K562 (cell line): ENCODE measurements at regions not wholly inside any gene's neighbourhood (a gene's known extent, or its start where the extent isn't known, plus 50 kb on each side); places are given as distances from the start of the nearest gene placed in this dataset.

ENCODE experiments used
- ATAC-seq: fragments of 200-7000 bp; cut with Tn5 transposase; 3 replicates; pipeline ENCODE4 v1.9.1; 2020; ENCODE audit warnings: moderate library complexity
- BruUV-seq: library from RNA; stranded (reverse); fragments of 400-500 nt; replicated peaks from 2 replicates; lab custom pipeline; 2021; lab: Mats Ljungman, UMichigan
- CTCF ChIA-PET: fragments of 300-600 bp; formaldehyde crosslinking; extraction: SDS; loops from one replicate; lab custom pipeline; 2021; ENCODE audit warnings: low intra/inter-chr PET ratio; lab: Yijun Ruan, JAX
- POLR2A ChIA-PET: fragments of 300-600, 350-650 bp; sonication (Branson Sonifier 250); formaldehyde crosslinking; extraction: SDS; loops from one replicate; lab custom pipeline; 2021; ENCODE audit warnings: antibody characterized with exemption, inconsistent platforms; lab: Yijun Ruan, JAX
- DNase-seq, 4 experiments: peaks; one replicate each; pipeline versions ENCODE4 v3.0.0 to v3.0.0-alpha.2; 2011 to 2018; ENCODE audit warnings: low spot score in 3 of 4, mixed read lengths in 3 of 4; ENCODE audit errors: extremely low read depth in 1 of 4
- FAIRE-seq: peaks from 2 replicates; lab custom pipeline; 2011; peaks lifted over from hg19 to GRCh38; lab: Jason Lieb, UNC
- H2AFZ ChIP-seq: 2 replicates; pipeline ENCODE4 v1.6.0; 2011; ENCODE audit warnings: low read depth, low read length, control low read depth, inconsistent platforms
- H3K27ac ChIP-seq: fragments of 200-600 bp; 3 replicates; pipeline ENCODE4 v1.8.0; 2011; ENCODE audit warnings: low read depth, mild to moderate bottlenecking, control low read depth, inconsistent platforms, low read length, moderate library complexity, mixed read lengths; ENCODE audit errors: extremely low read depth
- H3K27me3 ChIP-seq, 2 experiments: fragments of 300-600 bp in 1 of 2; 2 replicates in 1 of 2; 3 replicates in 1 of 2; pipeline versions ENCODE4 v1.6.0 to v1.8.0; 2011; ENCODE audit warnings: inconsistent platforms in 2 of 2, low read length in 2 of 2, mild to moderate bottlenecking in 1 of 2, mixed read lengths in 1 of 2, moderate library complexity in 1 of 2; ENCODE audit not compliant: control insufficient read depth in 2 of 2, insufficient read depth in 2 of 2
- H3K36me3 ChIP-seq: fragments of 300-600 bp; 3 replicates; pipeline ENCODE4 v1.8.0; 2011; ENCODE audit warnings: mild to moderate bottlenecking, low read length, inconsistent platforms; ENCODE audit not compliant: control insufficient read depth, insufficient read depth
- H3K4me1 ChIP-seq, 2 experiments: fragments of 200-600 bp in 1 of 2; replicated peaks in 1 of 2; 2 replicates in 1 of 2; 3 replicates in 1 of 2; pipeline versions ENCODE4 v1.5.1 to v1.8.0; 2011; ENCODE audit warnings: inconsistent platforms in 2 of 2, low read length in 2 of 2, mild to moderate bottlenecking in 1 of 2, mixed read lengths in 1 of 2, moderate library complexity in 1 of 2; ENCODE audit not compliant: control insufficient read depth in 2 of 2, insufficient read depth in 2 of 2
- H3K4me2 ChIP-seq: 2 replicates; pipeline ENCODE4 v1.6.1; 2011; ENCODE audit warnings: low read length, control low read depth, inconsistent platforms, mixed read lengths; ENCODE audit not compliant: insufficient read depth
- H3K4me3 ChIP-seq: fragments of 200-600 bp; sonication (generic), shearing (Covaris generic); 2 replicates; pipeline ENCODE4 v1.5.1; 2016; ENCODE audit warnings: control low read depth, inconsistent platforms
- H3K79me2 ChIP-seq: fragments of 200-600 bp; 3 replicates; pipeline ENCODE4 v1.8.0; 2011; ENCODE audit warnings: low read length, inconsistent platforms; ENCODE audit not compliant: control insufficient read depth, insufficient read depth
- H3K9ac ChIP-seq, 2 experiments: 2 replicates each; pipeline versions ENCODE4 v1.6.0 to v1.6.1; 2011; ENCODE audit warnings: low read depth in 2 of 2, low read length in 2 of 2, control low read depth in 1 of 2, inconsistent platforms in 1 of 2, mild to moderate bottlenecking in 1 of 2, mixed read lengths in 1 of 2; ENCODE audit not compliant: insufficient read depth in 1 of 2
- H3K9me1 ChIP-seq: one replicate; pipeline ENCODE4 v1.6.0; 2011; ENCODE audit warnings: inconsistent platforms, mild to moderate bottlenecking, low read length, moderate library complexity; ENCODE audit not compliant: control insufficient read depth, insufficient read depth
- H3K9me3 ChIP-seq: replicated peaks from 2 replicates; pipeline ENCODE4 v1.5.1; 2011; ENCODE audit warnings: low read depth, low read length, inconsistent platforms; ENCODE audit not compliant: control insufficient read depth, insufficient read depth
- H4K20me1 ChIP-seq: replicated peaks from 2 replicates; pipeline ENCODE4 v1.6.1; 2011; ENCODE audit warnings: low read length, inconsistent platforms, mixed read lengths; ENCODE audit not compliant: control insufficient read depth, insufficient read depth
- CBX3 ChIP-seq, 2 experiments: IDR thresholded peaks; 1 replicate in 1 of 2; 2 replicates in 1 of 2; pipeline ENCODE4 v1.6.1; 2012; ENCODE audit warnings: inconsistent platforms in 2 of 2, low read length in 2 of 2, borderline replicate concordance in 1 of 2, control low read depth in 1 of 2
- FOXK2 ChIP-seq, 2 experiments: fragments of 450-650 bp; IDR thresholded peaks in 1 of 2; conservative IDR thresholded peaks in 1 of 2; 2 replicates each; pipeline ENCODE4 v1.6.1; 2016; ENCODE audit warnings: low read depth in 2 of 2, mild to moderate bottlenecking in 1 of 2
- NR2C1 ChIP-seq, 2 experiments: fragments of 450-650 bp; IDR thresholded peaks; 2 replicates each; pipeline ENCODE4 v1.6.1; 2017; ENCODE audit warnings: mild to moderate bottlenecking in 2 of 2, antibody characterized with exemption in 1 of 2, inconsistent platforms in 1 of 2, missing compliant biosample characterization in 1 of 2, missing genetic modification characterization in 1 of 2
- SP2 ChIP-seq: IDR thresholded peaks from 2 replicates; pipeline ENCODE4 v1.6.1; 2011; ENCODE audit warnings: mild to moderate bottlenecking, low read depth, low read length, moderate library complexity; ENCODE audit not compliant: poor library complexity, severe bottlenecking; ENCODE audit errors: extremely low read depth
- SRSF1 ChIP-seq: fragments of 200-400 bp; formaldehyde crosslinking; IDR thresholded peaks from 2 replicates; pipeline ENCODE4 v1.6.1; 2017; ENCODE audit warnings: mild to moderate bottlenecking, low read depth, low read length, moderate library complexity
- ZNF165 ChIP-seq: fragments of 250-450 bp; sonication (Bioruptor Pico); IDR thresholded peaks from 2 replicates; pipeline ENCODE4 v1.4.0; 2020; ENCODE audit warnings: borderline replicate concordance
- ZNF23 ChIP-seq: fragments of 250-450 bp; sonication (Bioruptor Pico); IDR thresholded peaks from 2 replicates; pipeline ENCODE4 v1.4.0; 2020; ENCODE audit warnings: mild to moderate bottlenecking
- ZNF592 ChIP-seq: fragments of 450-650 bp; IDR thresholded peaks from 2 replicates; pipeline ENCODE4 v1.6.1; 2017; ENCODE audit warnings: antibody characterized with exemption, mild to moderate bottlenecking
- WGBS: fragments of 100-300 bp; shearing (Covaris generic); methylation state at CpG from one replicate; pipeline ENCODE4 v1.1.6; 2016; ENCODE audit warnings: low coverage, mixed read lengths; ENCODE audit not compliant: insufficient coverage; ENCODE audit errors: missing lambda C conversion rate; 5-methylcytosine and 5-hydroxymethylcytosine counted together
- in situ Hi-C: fragments of 300-500 bp; cut with MboI; formaldehyde crosslinking; loops from 4 replicates; pipeline ENCODE4 v1.15.0; 2018; ENCODE audit warnings: inconsistent platforms, mixed read lengths
- intact Hi-C: fragments of 100-400 bp; cut with micrococcal nuclease; formaldehyde crosslinking; loops from 2 replicates; pipeline ENCODE4 v1.14.2; 2022

- TF ChIP-seq ZNF592 = no peak
- TF ChIP-seq SP2 = no peak
- no peak for TF ChIP-seq NR2C1 (IDR thresholded peaks at IDR 0.05)
- no peak for TF ChIP-seq NR2C1 (tag; IDR thresholded peaks at IDR 0.05)
- TF ChIP-seq CBX3 (IDR thresholded peaks at IDR 0.05; ENCODE audit: borderline replicate concordance in 1 of 2, low read length in 2 of 2) = no peak
These were observed 206.9 kb downstream of the MAP2K4 start (continued) for GRCh38 chr17:12227547-12227946.

- intact Hi-C loops (no loop called here), in situ Hi-C loops (no loop called here)
- no peak for ATAC-seq
- WGBS = 3% methylated on average over 4 of the region's 5 CpGs
- no TSS peak for BruUV-seq
- Histone ChIP-seq H3K9me1 (no peaks in the 10 kb centered on the region), H3K4me2 (no peak overlapping the region), H3K9ac (no peak overlapping the region), H3K4me3 (no peak overlapping the region), H3K79me2 (no peaks in the 10 kb centered on the region), H4K20me1 (no peaks in the 10 kb centered on the region), H2AFZ (no peak overlapping the region), H3K36me3 (no peaks in the 10 kb centered on the region), H3K27me3 (peaks cover 0 to 18% of the 10 kb centered on the region in 2 experiments; a peak in 3 of 5 replicates), H3K9me3 (no peaks in the 10 kb centered on the region), H3K27ac (no peak overlapping the region), H3K4me1 (peaks cover 0 to 3% of the 10 kb centered on the region in 2 experiments; a peak in 2 of 5 replicates)
- ChIA-PET POLR2A (no interaction called here), CTCF (no interaction called here)
- TF ChIP-seq ZNF23 (no peak), ZNF165 (CRISPR knock-in tag) (no peak), FOXK2 (conservative IDR thresholded peaks at IDR 0.05 in 1 of 2, IDR thresholded peaks at IDR 0.05 in 1 of 2; ENCODE audit: low read depth in 2 of 2) (no peak), SRSF1 (no peak)
- FAIRE-seq = no peak
- DNase-seq = no peak
These were observed 208.7 kb downstream of the MAP2K4 start for GRCh38 chr17:12229335-12229734.
